Esophagus muscularis mucosa (tissue), 3 donors: ENCODE measurements at regions not wholly inside any gene's neighbourhood (a gene's known extent, or its start where the extent isn't known, plus 50 kb on each side); places are given as distances from the start of the nearest gene placed in this dataset.

ENCODE experiments used
- EP300 ChIP-seq: sonication (generic); formaldehyde crosslinking; IDR thresholded peaks from one replicate; pipeline ENCODE4 v1.6.1; 2017; ENCODE audit warnings: antibody characterized with exemption
- TF ChIP-seq, protein P1 (sequence below), 3 experiments: fragments of 200-600 bp in 2 of 3; fragments of 450-650 bp in 1 of 3; sonication (generic) in 2 of 3; IDR thresholded peaks; one replicate each; pipeline ENCODE4 v1.5.1; 2017 to 2019; ENCODE audit warnings: antibody characterized with exemption in 3 of 3, mild to moderate bottlenecking in 2 of 3, moderate library complexity in 1 of 3

DNA sequence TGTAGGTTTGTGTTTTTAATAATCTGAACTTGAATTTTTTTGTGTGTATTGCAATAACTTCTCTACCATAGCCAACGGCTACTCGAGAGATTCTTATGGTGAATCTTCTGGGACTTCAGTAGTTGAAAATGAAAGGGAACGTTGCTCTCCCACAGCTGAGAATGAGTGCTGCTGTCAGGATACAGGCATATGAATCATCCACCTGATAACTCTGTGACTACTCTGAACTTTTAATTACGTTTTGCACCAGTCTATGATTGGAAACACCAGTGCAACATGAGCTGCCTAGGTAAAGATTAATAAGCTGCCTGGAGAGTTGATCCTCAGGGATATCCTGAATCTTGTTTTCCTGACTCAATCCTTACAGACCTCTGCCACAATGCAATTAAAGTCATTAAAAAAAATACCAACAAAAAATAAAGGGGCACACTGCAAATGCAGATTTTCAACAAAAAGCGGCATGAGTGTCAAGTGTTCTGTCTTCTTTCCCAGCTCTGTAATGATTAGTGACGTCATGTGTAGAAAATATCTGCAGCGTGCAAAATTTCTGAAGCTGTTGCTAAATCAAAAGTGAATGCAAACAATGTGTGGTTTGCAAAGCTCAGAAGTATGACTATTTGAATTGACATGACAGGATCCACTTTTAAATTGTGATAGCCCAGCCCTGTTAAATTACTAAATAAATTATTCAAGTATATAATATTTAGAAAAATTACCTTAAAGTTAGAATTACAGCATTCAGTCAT, 432.2 kb downstream of the HTR1B start:
- no peak for TF ChIP-seq EP300
- TF ChIP-seq, protein P1, sequence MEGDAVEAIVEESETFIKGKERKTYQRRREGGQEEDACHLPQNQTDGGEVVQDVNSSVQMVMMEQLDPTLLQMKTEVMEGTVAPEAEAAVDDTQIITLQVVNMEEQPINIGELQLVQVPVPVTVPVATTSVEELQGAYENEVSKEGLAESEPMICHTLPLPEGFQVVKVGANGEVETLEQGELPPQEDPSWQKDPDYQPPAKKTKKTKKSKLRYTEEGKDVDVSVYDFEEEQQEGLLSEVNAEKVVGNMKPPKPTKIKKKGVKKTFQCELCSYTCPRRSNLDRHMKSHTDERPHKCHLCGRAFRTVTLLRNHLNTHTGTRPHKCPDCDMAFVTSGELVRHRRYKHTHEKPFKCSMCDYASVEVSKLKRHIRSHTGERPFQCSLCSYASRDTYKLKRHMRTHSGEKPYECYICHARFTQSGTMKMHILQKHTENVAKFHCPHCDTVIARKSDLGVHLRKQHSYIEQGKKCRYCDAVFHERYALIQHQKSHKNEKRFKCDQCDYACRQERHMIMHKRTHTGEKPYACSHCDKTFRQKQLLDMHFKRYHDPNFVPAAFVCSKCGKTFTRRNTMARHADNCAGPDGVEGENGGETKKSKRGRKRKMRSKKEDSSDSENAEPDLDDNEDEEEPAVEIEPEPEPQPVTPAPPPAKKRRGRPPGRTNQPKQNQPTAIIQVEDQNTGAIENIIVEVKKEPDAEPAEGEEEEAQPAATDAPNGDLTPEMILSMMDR (IDR thresholded peaks at IDR 0.05) = no peak
